ENCODE measurements at regions not wholly inside any gene's neighbourhood (a gene's known extent, or its start where the extent isn't known, plus 50 kb on each side); places are given as distances from the start of the nearest gene placed in this dataset.

GRCh38 chr9:117815948-117816347, 111.7 kb downstream of the TLR4 start:
- no peak overlapping the region for H3K4me3 ChIP-seq
- WGBS, 4 donors, result 72 to 78% (median 73%) methylated on average over 3 of the region's 3 CpGs
- H3K4me1 ChIP-seq, result no peaks in the 10 kb centered on the region
- DNase-seq, result no peak
- no peaks in the 10 kb centered on the region for H3K27me3 ChIP-seq
- TF ChIP-seq CTCF (IDR thresholded peaks at IDR 0.05), result no peak
- no peak for TF ChIP-seq POLR2A (IDR thresholded peaks at IDR 0.05)
- no peaks in the 10 kb centered on the region for H3K36me3 ChIP-seq
- intact Hi-C loops (cut with DNase I), result no loop called here
- no peak for ATAC-seq
- H3K9me3 ChIP-seq, result no peaks in the 10 kb centered on the region
- H3K27ac ChIP-seq, result no peak overlapping the region

GRCh38 chr9:117821954-117822353, 117.8 kb downstream of the TLR4 start:
- ATAC-seq (no peak), DNase-seq (no peak)
- no peak for TF ChIP-seq CTCF (IDR thresholded peaks at IDR 0.05)
- TF ChIP-seq POLR2A (IDR thresholded peaks at IDR 0.05), result no peak
- intact Hi-C loops (cut with DNase I), result no loop called here
- H3K9me3 ChIP-seq, result no peaks in the 10 kb centered on the region
- H3K36me3 ChIP-seq, result no peaks in the 10 kb centered on the region
- H3K27ac ChIP-seq, result no peak overlapping the region
- 67 to 73% (median 69%) methylated on average over 2 of the region's 2 CpGs for WGBS, 4 donors
- peaks cover 0 to 14% (median 0%) of the 10 kb centered on the region in 12 donors for H3K4me1 ChIP-seq
- no peak overlapping the region for H3K4me3 ChIP-seq
- no peaks in the 10 kb centered on the region for H3K27me3 ChIP-seq

- Histone ChIP-seq H3K27me3 (no peaks in the 10 kb centered on the region), H3K4me1 (peaks cover 0 to 23% (median 0%) of the 10 kb centered on the region in 12 donors), H3K36me3 (no peaks in the 10 kb centered on the region), H3K27ac (no peak overlapping the region), H3K4me3 (no peak overlapping the region), H3K9me3 (no peaks in the 10 kb centered on the region)
- DNase-seq (no peak), ATAC-seq (no peak)
- TF ChIP-seq POLR2A (IDR thresholded peaks at IDR 0.05), result no peak
- no peak for TF ChIP-seq CTCF (IDR thresholded peaks at IDR 0.05)
- intact Hi-C loops (cut with DNase I), result no loop called here
Observed at GRCh38 chr9:117823576-117823975, 119.4 kb downstream of the TLR4 start.

GRCh38 chr9:117825609-117826347, 121.6 kb downstream of the TLR4 start:
- Histone ChIP-seq H3K4me3 (no peak overlapping the region), H3K27ac (peak overlapping the region in 1 of 12 donors; percentile 67), H3K4me1 (peaks cover 0 to 23% (median 0%) of the 10 kb centered on the region in 12 donors), H3K27me3 (no peaks in the 10 kb centered on the region), H3K9me3 (no peaks in the 10 kb centered on the region), H3K36me3 (no peaks in the 10 kb centered on the region)
- 35 to 43% (median 37%) methylated on average over 4 of the region's 4 CpGs for WGBS, 4 donors
- no peak for TF ChIP-seq POLR2A (IDR thresholded peaks at IDR 0.05)
- TF ChIP-seq CTCF (IDR thresholded peaks at IDR 0.05), result no peak
- DNase-seq, result peak in 2 of 5 donors; percentile 17 to 38
- intact Hi-C loops (cut with DNase I), result no loop called here
- peak in 1 of 4 donors; percentile 62 for ATAC-seq
